ENCODE measurements at regions not wholly inside any gene's neighbourhood (a gene's known extent, or its start where the extent isn't known, plus 50 kb on each side); places are given as distances from the start of the nearest gene placed in this dataset.

DNA sequence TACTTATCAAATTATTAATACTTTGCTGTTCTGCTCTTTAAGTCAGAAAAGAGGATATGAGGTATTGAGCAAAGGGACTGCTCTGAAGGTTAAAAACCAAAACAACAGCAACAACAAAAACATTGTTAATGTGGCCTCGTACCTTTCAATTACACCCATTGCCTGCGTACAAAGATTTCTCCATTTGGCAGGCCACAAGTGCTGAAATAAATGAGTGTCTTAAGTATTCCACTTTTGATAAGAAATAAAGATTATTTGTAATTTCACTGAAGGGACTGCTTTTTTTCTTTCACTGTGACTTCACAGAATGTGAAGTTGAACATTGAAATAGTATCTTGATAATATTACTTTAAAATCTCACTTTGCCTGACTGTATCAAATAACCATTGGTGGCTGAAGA lies 163.2 kb upstream of the MRPS30 start:
- no peak overlapping the region for H3K4me3 ChIP-seq (ENCODE audit: control insufficient read depth, low read depth, low read length)
- no peak for DNase-seq (ENCODE audit: low read depth)
- no peak for TF ChIP-seq CTCF (IDR thresholded peaks at IDR 0.05; ENCODE audit: control insufficient read depth, insufficient read depth, low read depth, low read length, missing control alignments)

DNA sequence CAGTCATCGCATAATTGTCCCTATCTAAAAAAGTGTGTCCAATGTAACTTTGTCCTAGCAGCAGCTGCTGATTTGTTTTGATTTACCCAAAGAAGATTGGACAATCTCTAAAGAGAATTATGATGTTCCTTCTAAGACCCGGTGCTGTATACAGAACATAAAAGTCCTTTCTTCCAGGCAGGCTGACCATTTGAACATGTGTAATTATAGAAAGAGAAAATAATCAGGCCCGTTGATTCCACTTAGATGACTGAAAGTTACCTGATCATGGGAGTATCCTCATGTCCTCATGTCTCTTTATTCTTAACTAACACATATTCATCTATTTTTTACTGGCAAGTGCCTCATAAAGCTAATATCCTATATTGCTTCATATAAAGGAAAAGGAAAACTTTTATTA lies 164.1 kb upstream of the MRPS30 start:
- H3K4me3 ChIP-seq (ENCODE audit: control insufficient read depth, low read depth, low read length), result no peak overlapping the region
- no peak for TF ChIP-seq CTCF (IDR thresholded peaks at IDR 0.05; ENCODE audit: control insufficient read depth, insufficient read depth, low read depth, low read length, missing control alignments)
- no peak for DNase-seq (ENCODE audit: low read depth)

GRCh38 chr5:44641820-44642219 lies 166.9 kb upstream of the MRPS30 start:
- TF ChIP-seq CTCF (IDR thresholded peaks at IDR 0.05; ENCODE audit: control insufficient read depth, insufficient read depth, low read depth, low read length, missing control alignments), result no peak
- no peak for DNase-seq (ENCODE audit: low read depth)
- H3K4me3 ChIP-seq (ENCODE audit: control insufficient read depth, low read depth, low read length), result no peak overlapping the region

DNA sequence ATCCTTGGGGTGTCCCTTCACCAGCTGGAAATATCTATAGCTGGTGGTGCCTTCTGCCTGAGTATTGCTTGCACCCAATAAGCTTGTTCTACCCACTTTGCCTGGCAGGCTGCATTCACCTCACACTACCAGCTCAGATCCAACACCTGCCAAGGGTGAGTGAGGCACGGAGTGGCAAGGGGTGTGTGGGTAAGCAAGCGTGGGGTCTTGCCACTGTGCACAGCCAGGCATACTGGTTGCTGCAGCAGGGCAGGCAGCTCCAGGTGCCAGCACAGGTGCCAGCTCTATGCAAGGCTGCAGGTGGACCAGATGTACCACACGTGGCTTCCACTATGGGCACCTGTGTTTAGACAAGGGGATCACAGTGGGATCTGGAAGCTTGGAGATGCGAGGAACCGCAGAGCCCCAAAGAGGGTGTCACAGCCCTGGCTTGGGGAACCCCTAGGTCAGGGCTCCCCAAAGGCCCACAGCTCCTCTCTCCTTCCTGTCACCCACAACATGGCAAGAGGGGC lies 167.7 kb upstream of the MRPS30 start:
- H3K4me3 ChIP-seq (ENCODE audit: control insufficient read depth, low read depth, low read length), result no peak overlapping the region
- no peak for DNase-seq (ENCODE audit: low read depth)
- no peak for TF ChIP-seq CTCF (IDR thresholded peaks at IDR 0.05; ENCODE audit: control insufficient read depth, insufficient read depth, low read depth, low read length, missing control alignments)

DNA sequence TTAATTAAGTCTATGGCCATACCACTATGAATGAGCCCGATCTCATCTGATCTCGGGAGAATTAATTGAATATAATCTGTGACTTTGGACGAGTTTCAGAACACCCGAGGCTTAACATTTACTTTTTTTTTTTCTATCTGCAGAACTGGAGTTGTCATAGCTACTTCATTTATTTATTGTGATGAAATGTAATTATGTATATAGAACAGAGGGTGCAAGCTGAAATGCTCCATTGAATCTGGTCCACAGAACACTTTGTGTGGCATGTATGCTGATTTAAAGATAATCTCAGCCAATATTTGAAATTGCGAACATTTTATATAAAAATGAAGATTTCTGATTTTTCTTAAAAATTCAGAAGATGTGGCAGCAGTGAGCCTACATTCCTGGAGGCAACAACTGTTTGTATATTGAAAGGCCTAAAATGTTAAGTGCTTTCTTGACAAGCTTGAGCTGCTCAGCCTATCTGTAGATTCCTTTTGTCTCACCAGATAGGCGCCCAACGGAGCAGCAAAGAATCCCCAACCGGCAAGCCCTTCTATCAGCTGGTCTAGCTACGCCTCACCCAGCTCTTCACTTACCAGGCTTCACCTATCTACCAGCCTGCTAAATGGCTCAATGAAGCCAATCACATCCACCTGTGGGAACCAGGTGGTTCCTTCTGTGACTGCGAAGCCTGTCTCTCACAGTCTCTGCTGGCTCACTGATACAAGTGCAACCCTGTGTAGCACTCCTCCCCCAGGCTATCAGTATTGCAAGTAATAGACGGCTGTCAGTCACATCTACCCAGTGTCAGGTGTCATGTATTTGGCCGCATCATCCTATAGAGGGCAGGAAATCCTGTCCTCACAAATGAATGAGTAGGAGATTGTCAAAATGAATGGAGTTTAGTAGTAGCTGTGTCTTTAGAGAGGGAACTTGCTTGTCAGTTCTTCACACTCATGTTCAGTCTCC lies 170.6 kb upstream of the MRPS30 start:
- no peak for DNase-seq (ENCODE audit: low read depth)
- H3K4me3 ChIP-seq (ENCODE audit: control insufficient read depth, low read depth, low read length), result no peak overlapping the region
- no peak for TF ChIP-seq CTCF (IDR thresholded peaks at IDR 0.05; ENCODE audit: control insufficient read depth, insufficient read depth, low read depth, low read length, missing control alignments)

GRCh38 chr5:44632344-44632743 lies 176.4 kb upstream of the MRPS30 start:
- no peak overlapping the region for H3K4me3 ChIP-seq (ENCODE audit: control insufficient read depth, low read depth, low read length)
- no peak for DNase-seq (ENCODE audit: low read depth)
- no peak for TF ChIP-seq CTCF (IDR thresholded peaks at IDR 0.05; ENCODE audit: control insufficient read depth, insufficient read depth, low read depth, low read length, missing control alignments)

Measured in AG09309 (cell line).